ENCODE measurements at regions not wholly inside any gene's neighbourhood (a gene's known extent, or its start where the extent isn't known, plus 50 kb on each side); places are given as distances from the start of the nearest gene placed in this dataset.

DNA sequence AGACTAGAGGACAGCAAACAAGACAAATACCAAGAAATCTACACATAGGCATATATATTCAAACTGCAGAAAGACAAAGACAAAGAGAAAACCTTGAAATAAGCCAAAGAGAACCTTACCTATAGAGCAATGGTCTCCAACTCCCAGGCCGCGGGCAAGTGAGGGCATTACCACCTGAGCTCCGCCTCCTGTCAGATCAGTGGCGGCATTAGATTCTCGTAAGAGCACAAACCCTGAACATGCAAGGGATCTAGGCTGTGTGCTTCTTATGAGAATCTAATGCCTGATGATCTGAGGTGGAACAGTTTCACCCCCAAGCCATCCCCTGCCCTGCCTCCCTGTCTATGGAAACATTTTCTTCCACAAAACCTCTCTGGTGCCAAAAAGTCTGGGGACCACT, 101.0 kb upstream of the MRPS30 start:
- Histone ChIP-seq H3K36me3 (ENCODE audit: control insufficient read depth, insufficient read depth, low read length) (no peaks in the 10 kb centered on the region), H3K27me3 (ENCODE audit: control insufficient read depth, insufficient read depth, low read length) (no peaks in the 10 kb centered on the region), H3K9ac (no peak overlapping the region), H2AFZ (no peak overlapping the region), H3K4me3 (ENCODE audit: low read depth, low read length) (no peak overlapping the region), H3K4me1 (no peaks in the 10 kb centered on the region), H3K79me2 (no peaks in the 10 kb centered on the region), H3K27ac (no peak overlapping the region), H3K9me3 (ENCODE audit: control insufficient read depth, low read length) (no peaks in the 10 kb centered on the region), H3K4me2 (ENCODE audit: low read length) (no peak overlapping the region)
- TF ChIP-seq, protein P1, sequence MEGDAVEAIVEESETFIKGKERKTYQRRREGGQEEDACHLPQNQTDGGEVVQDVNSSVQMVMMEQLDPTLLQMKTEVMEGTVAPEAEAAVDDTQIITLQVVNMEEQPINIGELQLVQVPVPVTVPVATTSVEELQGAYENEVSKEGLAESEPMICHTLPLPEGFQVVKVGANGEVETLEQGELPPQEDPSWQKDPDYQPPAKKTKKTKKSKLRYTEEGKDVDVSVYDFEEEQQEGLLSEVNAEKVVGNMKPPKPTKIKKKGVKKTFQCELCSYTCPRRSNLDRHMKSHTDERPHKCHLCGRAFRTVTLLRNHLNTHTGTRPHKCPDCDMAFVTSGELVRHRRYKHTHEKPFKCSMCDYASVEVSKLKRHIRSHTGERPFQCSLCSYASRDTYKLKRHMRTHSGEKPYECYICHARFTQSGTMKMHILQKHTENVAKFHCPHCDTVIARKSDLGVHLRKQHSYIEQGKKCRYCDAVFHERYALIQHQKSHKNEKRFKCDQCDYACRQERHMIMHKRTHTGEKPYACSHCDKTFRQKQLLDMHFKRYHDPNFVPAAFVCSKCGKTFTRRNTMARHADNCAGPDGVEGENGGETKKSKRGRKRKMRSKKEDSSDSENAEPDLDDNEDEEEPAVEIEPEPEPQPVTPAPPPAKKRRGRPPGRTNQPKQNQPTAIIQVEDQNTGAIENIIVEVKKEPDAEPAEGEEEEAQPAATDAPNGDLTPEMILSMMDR (IDR thresholded peaks at IDR 0.05): no peak

DNA sequence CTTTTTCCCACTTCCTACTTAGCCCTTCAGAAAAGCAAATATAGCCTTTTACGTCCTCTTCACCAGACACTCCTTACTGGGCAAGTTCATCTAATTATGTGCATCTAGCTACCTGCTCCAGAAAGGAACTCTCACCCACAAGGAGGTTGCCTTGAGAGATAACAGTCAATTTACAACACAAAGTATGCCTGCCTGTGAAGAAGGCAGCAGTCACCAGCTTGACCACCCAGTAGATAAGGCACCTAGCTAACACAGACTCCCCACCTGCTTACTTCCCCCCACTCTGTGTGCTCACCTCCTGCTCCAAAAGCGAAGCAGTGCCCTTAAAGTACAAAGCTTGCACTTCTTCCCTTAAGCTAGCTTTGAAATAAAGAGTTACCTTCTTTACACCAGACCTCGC, 111.7 kb upstream of the MRPS30 start:
- Histone ChIP-seq H3K4me1 (no peaks in the 10 kb centered on the region), H3K4me2 (ENCODE audit: low read length) (no peak overlapping the region), H3K79me2 (no peaks in the 10 kb centered on the region), H3K9me3 (ENCODE audit: control insufficient read depth, low read length) (no peaks in the 10 kb centered on the region), H3K4me3 (ENCODE audit: low read depth, low read length) (no peak overlapping the region), H2AFZ (no peak overlapping the region), H3K9ac (no peak overlapping the region), H3K36me3 (ENCODE audit: control insufficient read depth, insufficient read depth, low read length) (no peaks in the 10 kb centered on the region), H3K27ac (no peak overlapping the region), H3K27me3 (ENCODE audit: control insufficient read depth, insufficient read depth, low read length) (no peaks in the 10 kb centered on the region)
- TF ChIP-seq, protein P1 (IDR thresholded peaks at IDR 0.05): no peak

DNA sequence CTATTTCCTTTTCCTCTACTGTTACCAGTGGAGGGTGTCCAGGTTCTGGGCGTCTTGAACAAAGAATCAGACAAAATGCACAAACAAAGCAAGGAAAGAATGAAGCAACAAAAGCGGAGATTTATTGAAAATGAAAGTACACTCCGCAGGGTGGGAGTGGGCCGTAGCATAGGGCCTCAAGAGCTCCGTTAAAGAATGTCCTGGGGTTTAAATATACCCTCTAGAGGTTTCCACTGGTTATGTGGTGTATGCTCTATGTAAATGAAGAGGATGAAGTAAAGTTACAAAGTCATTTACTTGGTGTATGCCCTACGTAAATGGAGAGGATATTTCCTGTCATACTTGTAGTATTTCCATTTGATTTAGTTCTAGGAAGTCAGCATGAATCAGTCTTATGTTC, 113.5 kb upstream of the MRPS30 start:
- Histone ChIP-seq H3K27me3 (ENCODE audit: control insufficient read depth, insufficient read depth, low read length) (no peaks in the 10 kb centered on the region), H3K36me3 (ENCODE audit: control insufficient read depth, insufficient read depth, low read length) (no peaks in the 10 kb centered on the region), H3K9ac (no peak overlapping the region), H3K27ac (no peak overlapping the region), H3K79me2 (no peaks in the 10 kb centered on the region), H3K4me1 (no peaks in the 10 kb centered on the region), H2AFZ (no peak overlapping the region), H3K4me3 (ENCODE audit: low read depth, low read length) (no peak overlapping the region), H3K4me2 (ENCODE audit: low read length) (no peak overlapping the region), H3K9me3 (ENCODE audit: control insufficient read depth, low read length) (no peaks in the 10 kb centered on the region)
- TF ChIP-seq, protein P1 (IDR thresholded peaks at IDR 0.05): no peak

DNA sequence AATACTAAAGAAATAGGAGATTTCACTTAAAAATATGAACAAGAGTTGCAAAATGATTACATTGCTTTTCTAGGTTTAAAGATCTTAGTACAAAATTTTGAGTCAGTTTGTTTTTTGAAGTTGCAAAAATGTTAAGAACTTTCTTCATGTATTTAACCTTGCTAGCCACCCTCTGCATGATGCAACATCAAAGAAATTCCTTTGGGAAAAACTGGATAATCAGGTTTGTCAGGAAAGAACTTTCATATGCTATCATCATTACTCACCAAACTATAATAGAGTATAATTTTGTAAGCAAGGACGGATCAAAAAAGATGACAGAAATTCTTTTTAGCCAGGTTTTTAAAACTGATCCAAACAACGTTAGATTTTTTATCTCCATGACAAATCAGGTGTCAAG, 116.9 kb upstream of the MRPS30 start:
- no peak overlapping the region for H3K4me2 ChIP-seq (ENCODE audit: low read length)
- no peak overlapping the region for H3K9ac ChIP-seq
- H3K9me3 ChIP-seq (ENCODE audit: control insufficient read depth, low read length): no peaks in the 10 kb centered on the region
- H3K4me1 ChIP-seq: no peaks in the 10 kb centered on the region
- H2AFZ ChIP-seq: no peak overlapping the region
- H3K27me3 ChIP-seq (ENCODE audit: control insufficient read depth, insufficient read depth, low read length): no peaks in the 10 kb centered on the region
- H3K4me3 ChIP-seq (ENCODE audit: low read depth, low read length): no peak overlapping the region
- no peak overlapping the region for H3K27ac ChIP-seq
- TF ChIP-seq, protein P1 (IDR thresholded peaks at IDR 0.05): no peak
- H3K36me3 ChIP-seq (ENCODE audit: control insufficient read depth, insufficient read depth, low read length): no peaks in the 10 kb centered on the region
- H3K79me2 ChIP-seq: no peaks in the 10 kb centered on the region

DNA sequence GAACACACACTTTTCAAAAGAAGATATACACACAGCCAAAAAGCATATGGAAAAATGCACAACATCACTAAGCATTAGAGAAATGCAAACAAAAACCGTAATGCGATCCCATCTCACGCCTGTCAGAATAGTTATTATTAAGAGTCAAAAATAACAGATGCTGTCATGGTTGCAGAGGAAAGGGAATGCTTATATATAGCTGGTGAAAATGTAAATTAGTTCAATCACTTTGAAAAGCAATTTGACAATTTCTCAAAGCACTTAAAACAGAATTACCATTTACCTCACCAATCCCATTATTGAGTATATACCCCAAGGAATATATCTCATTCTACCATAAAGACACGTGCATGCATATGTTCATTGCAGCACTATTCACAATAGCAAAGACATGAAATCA, 126.8 kb upstream of the MRPS30 start:
- H3K9ac ChIP-seq: no peak overlapping the region
- no peak overlapping the region for H3K4me2 ChIP-seq (ENCODE audit: low read length)
- H3K9me3 ChIP-seq (ENCODE audit: control insufficient read depth, low read length): no peaks in the 10 kb centered on the region
- no peak overlapping the region for H2AFZ ChIP-seq
- H3K4me1 ChIP-seq: no peaks in the 10 kb centered on the region
- H3K27ac ChIP-seq: no peak overlapping the region
- no peak overlapping the region for H3K4me3 ChIP-seq (ENCODE audit: low read depth, low read length)
- H3K79me2 ChIP-seq: no peaks in the 10 kb centered on the region
- H3K36me3 ChIP-seq (ENCODE audit: control insufficient read depth, insufficient read depth, low read length): no peaks in the 10 kb centered on the region
- H3K27me3 ChIP-seq (ENCODE audit: control insufficient read depth, insufficient read depth, low read length): no peaks in the 10 kb centered on the region
- TF ChIP-seq, protein P1 (IDR thresholded peaks at IDR 0.05): no peak
